Heart left ventricle (tissue), 16 donors: ENCODE measurements at regions not wholly inside any gene's neighbourhood (a gene's known extent, or its start where the extent isn't known, plus 50 kb on each side); places are given as distances from the start of the nearest gene placed in this dataset.
"Not testable (repeated sequence)": the region's sequence is repeated elsewhere in the genome, so short reads cannot be mapped to it uniquely, and the experiment has no call there.

Source experiments
- ATAC-seq, 4 donors: fragments of 200-7000 bp; cut with Tn5 transposase; one replicate each; pipeline ENCODE4 v1.9.1; 2020 to 2022; ENCODE audit warnings: moderate library complexity in 4 of 4, mild to moderate bottlenecking in 3 of 4, moderate number of reproducible peaks in 1 of 4
- DNase-seq, 5 donors: peaks; one replicate each; pipeline ENCODE4 v3.0.0-alpha.2; 2020
- H3K27ac ChIP-seq, 12 donors: fragments of 200-600 bp; sonication (generic) in 4 of 12; one replicate each; pipeline versions ENCODE4 v1.5.0 to v1.8.0; 2016 to 2022; ENCODE audit warnings: mild to moderate bottlenecking in 2 of 12
- H3K27me3 ChIP-seq, 9 donors: fragments of 200-600 bp; sonication (generic) in 2 of 9; one replicate each; pipeline versions ENCODE4 v1.5.1 to v1.8.0; 2016 to 2022; ENCODE audit warnings: mild to moderate bottlenecking in 3 of 9
- H3K36me3 ChIP-seq, 9 donors: fragments of 200-600 bp; sonication (generic) in 2 of 9; one replicate each; pipeline versions ENCODE4 v1.5.0 to v1.8.0; 2018 to 2022; ENCODE audit warnings: mild to moderate bottlenecking in 2 of 9
- H3K4me1 ChIP-seq, 12 donors: fragments of 200-600 bp; sonication (generic) in 4 of 12; one replicate each; pipeline versions ENCODE4 v1.5.0 to v1.8.0; 2016 to 2022; ENCODE audit warnings: mild to moderate bottlenecking in 3 of 12
- H3K4me3 ChIP-seq, 12 donors: fragments of 200-600 bp; sonication (generic) in 4 of 12; one replicate each; pipeline versions ENCODE4 v1.5.0 to v1.8.0; 2017 to 2022; ENCODE audit warnings: mild to moderate bottlenecking in 9 of 12, moderate library complexity in 4 of 12
- H3K9me3 ChIP-seq, 12 donors: fragments of 200-600 bp; sonication (generic) in 4 of 12; one replicate each; pipeline versions ENCODE4 v1.5.0 to v1.8.0; 2016 to 2022; ENCODE audit warnings: mild to moderate bottlenecking in 1 of 12
- CTCF ChIP-seq, 12 donors: fragments of 200-600 bp; sonication (generic) in 4 of 12; IDR thresholded peaks; one replicate each; pipeline versions ENCODE4 v1.5.0 to v1.8.0; 2018 to 2022; ENCODE audit warnings: antibody characterized with exemption in 12 of 12, mild to moderate bottlenecking in 5 of 12
- POLR2A ChIP-seq, 2 donors: fragments of 450-650 bp; IDR thresholded peaks; one replicate each; pipeline ENCODE4 v1.6.1; 2017; ENCODE audit warnings: antibody characterized with exemption in 2 of 2, mild to moderate bottlenecking in 2 of 2, moderate library complexity in 2 of 2
- WGBS, 4 donors: extraction: QIAGEN DNeasy Blood & Tissue Kit in 2 of 4; methylation state at CpG; one replicate each; pipeline versions ENCODE4 v1.1.5 to v1.1.7; 2013 to 2018; 5-methylcytosine and 5-hydroxymethylcytosine counted together
- intact Hi-C, 10 donors: fragments of 100-400 bp; cut with DNase I; formaldehyde crosslinking; loops; one replicate each; pipeline versions ENCODE4 v1.11.1 to v1.14.2; 2022
- donor health status: ischemic (EF 13 %, LVEDD 7.1; RV severe dilation, severe dysfunction).
- donor health status: healthy with polysubstance abuse.
- donor health status: DM: no; HTN: yes; CAD: no.
- donor health status: DM: no; HTN: no; CAD: no.
- donor health status: ischemic (EF 25% LVEDD 6.9; RV normal size, moderate dysfunction).
- donor health status: ischemic (EF 25% LVEDD 5.7; RV mildly dilated, moderate dysfunction).
- donor health status: healthy.
- donor health status: DM: yes; HTN: yes; CAD: no.
- donor health status: ischemic (EF 35%, LVEDD 5.7; RV mildly dilated, moderate dysfunction).
- donor health status: nonischemic (EF 11% LVEDD 7.7; RV severe dilation, severe dysfunction).
- donor health status: DM: yes; HTN: yes; CAD: no.
- donor health status: PGD.
- donor health status: ischemic (EF 29% LVEDD 5.4; RV normal size, mild dysfunction).
- donor health status: nonischemic (EF 23%, LVEDD 6.1; RV moderate dilation, normal function).

GRCh38 chr2:160574468-160575140 is 81.0 kb upstream of the RBMS1 start:
- H3K4me1 ChIP-seq: peaks cover 0 to 32% (median 3%) of the 10 kb centered on the region in 12 donors
- no peak overlapping the region for H3K4me3 ChIP-seq
- H3K27ac ChIP-seq: peak overlapping the region in 1 of 12 donors; percentile 46
- DNase-seq: no peak
- WGBS, 4 donors: 86 to 97% (median 91%) methylated on average over 1 of the region's 1 CpG
- H3K9me3 ChIP-seq: peaks cover 0 to 19% (median 2%) of the 10 kb centered on the region in 12 donors
- H3K27me3 ChIP-seq: no peaks in the 10 kb centered on the region
- intact Hi-C loops: no loop called here
- no peaks in the 10 kb centered on the region for H3K36me3 ChIP-seq
- TF ChIP-seq CTCF (IDR thresholded peaks at IDR 0.05) (no peak), POLR2A (IDR thresholded peaks at IDR 0.05) (no peak)
- peak in 1 of 4 donors; percentile 29 for ATAC-seq

GRCh38 chr2:160575368-160575767 is 81.8 kb upstream of the RBMS1 start:
- H3K4me3 ChIP-seq: no peak overlapping the region
- intact Hi-C loops: no loop called here
- no peaks in the 10 kb centered on the region for H3K27me3 ChIP-seq
- DNase-seq: no peak
- peaks cover 0 to 24% (median 3%) of the 10 kb centered on the region in 12 donors for H3K4me1 ChIP-seq
- no peaks in the 10 kb centered on the region for H3K36me3 ChIP-seq
- peaks cover 0 to 19% (median 2%) of the 10 kb centered on the region in 12 donors for H3K9me3 ChIP-seq
- TF ChIP-seq POLR2A (IDR thresholded peaks at IDR 0.05) (no peak), CTCF (IDR thresholded peaks at IDR 0.05) (no peak)
- no peak for ATAC-seq
- H3K27ac ChIP-seq: peak overlapping the region in 7 of 12 donors; percentile 14 to 46 (median 33)

- WGBS, 4 donors: 28 to 48% (median 33%) methylated on average over 1 of the region's 1 CpG
- no peak for TF ChIP-seq POLR2A (IDR thresholded peaks at IDR 0.05)
- TF ChIP-seq CTCF (IDR thresholded peaks at IDR 0.05): no peak
- intact Hi-C loops: no loop called here
- H3K4me3 ChIP-seq: no peak overlapping the region
- H3K9me3 ChIP-seq: peaks cover 0 to 19% (median 2%) of the 10 kb centered on the region in 12 donors
- DNase-seq (no peak), ATAC-seq (peak; percentile 34 to 69 (median 54))
- H3K36me3 ChIP-seq: no peaks in the 10 kb centered on the region
- H3K27ac ChIP-seq: peak overlapping the region in 8 of 12 donors; percentile 14 to 46 (median 34)
- H3K27me3 ChIP-seq: no peaks in the 10 kb centered on the region
- H3K4me1 ChIP-seq: peaks cover 0 to 24% (median 3%) of the 10 kb centered on the region in 12 donors
These were observed 82.5 kb upstream of the RBMS1 start for GRCh38 chr2:160576054-160576499.

GRCh38 chr2:160577081-160577480 is 83.5 kb upstream of the RBMS1 start:
- Histone ChIP-seq H3K4me1 (peaks cover 0 to 26% (median 4%) of the 10 kb centered on the region in 12 donors), H3K9me3 (peaks cover 0 to 15% (median 2%) of the 10 kb centered on the region in 12 donors)
- H3K27me3 ChIP-seq, ATAC-seq, H3K27ac ChIP-seq, H3K36me3 ChIP-seq, H3K4me3 ChIP-seq, DNase-seq, intact Hi-C loops: not testable (repeated sequence)
- WGBS, 4 donors: 72 to 87% (median 80%) methylated on average over 1 of the region's 1 CpG
